HG03439 (cell line): ENCODE measurements at regions not wholly inside any gene's neighbourhood (a gene's known extent, or its start where the extent isn't known, plus 50 kb on each side); places are given as distances from the start of the nearest gene placed in this dataset.

Experiments
- ATAC-seq: cut with Tn5 transposase; IDR thresholded peaks from one replicate; pipeline ENCODE4 v1.9.1; 2021; ENCODE audit warnings: mild to moderate bottlenecking, moderate library complexity; ENCODE audit not compliant: unreplicated experiment

DNA sequence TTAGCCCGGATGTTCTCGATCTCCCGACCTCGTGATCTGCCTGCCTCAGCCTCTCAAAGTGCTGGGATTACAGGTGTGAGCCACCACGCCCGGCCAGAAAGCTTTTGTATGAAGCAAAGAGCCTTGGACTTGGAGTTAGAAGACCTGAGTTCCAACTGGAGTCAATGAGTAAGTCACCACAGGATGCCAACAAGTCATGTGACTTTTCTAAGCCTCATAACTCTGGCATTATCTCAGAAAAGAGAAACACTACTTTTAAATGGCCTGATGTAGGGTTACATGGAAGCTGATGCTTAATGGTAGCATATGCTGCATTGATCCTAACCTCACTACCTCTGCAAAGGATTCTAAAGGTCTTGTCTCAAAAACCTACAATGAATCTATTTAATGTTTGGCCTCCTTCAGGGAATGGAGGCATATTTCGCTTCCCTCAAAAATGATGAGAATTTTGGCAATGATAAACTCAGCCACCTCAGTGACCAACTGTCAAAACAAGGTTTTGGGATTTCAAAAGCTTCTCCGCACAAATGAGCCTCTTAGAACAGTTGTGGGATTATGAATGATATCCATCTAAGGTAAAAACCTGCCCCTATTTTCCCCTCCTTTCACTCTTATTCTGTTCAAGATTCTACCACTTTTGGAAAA is 236.8 kb downstream of the ACTL7B start:
- ATAC-seq = no peak

DNA sequence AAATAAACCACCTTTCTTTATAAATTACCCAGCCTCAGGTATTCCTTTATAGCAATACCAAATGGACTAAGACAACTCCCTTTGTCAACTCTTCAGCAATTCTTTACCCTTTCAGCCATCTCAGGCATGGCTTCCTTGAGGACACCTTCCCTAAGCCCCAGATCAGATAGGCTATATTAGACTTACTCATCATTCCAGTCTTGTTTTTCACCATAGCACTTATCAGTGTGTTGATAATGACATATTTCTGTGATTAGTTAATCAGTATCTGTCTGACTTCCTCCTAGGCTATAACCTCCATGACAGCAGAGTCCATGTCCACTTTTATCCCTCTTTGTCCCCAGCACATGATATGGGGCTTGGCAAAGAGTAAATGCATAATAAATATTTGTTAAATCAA is 238.1 kb downstream of the ACTL7B start:
- no peak for ATAC-seq

DNA sequence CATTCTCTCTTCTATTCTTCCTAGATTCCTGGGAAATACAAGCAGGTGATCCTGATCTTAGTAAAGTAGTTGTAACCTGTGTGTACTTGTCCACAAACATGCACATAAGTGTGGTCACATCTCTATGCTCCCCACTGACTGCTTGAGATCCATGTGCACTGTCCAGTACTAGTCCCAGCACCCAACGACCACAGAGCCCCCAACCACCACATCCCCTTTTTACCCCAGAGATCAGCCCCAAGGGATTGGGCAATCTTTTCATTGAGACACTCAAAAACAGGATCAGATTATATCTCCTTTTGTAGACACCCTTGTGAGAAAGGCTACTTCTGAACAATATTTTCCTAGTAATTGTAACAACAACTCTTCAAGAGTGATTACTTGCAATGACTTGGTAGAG is 240.6 kb downstream of the ACTL7B start:
- no peak for ATAC-seq

DNA sequence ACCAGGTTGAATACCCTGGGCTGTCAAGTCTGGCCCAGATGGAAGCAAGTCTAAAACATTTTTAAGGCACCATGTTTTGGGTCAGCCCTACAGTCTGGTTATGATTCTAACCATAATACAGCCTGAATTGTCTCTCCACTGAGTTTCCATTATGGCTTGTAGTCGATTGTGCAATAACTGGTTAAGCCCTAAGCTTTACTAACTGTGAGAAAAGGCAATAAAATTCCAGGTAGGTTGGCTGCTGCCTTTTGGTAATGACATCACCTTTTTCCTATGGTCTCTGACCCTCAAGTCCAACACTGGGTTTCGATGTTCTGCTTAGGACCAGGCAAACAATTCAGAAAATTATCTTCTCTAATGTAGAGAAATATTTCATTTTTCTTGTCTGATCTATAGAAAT is 243.3 kb downstream of the ACTL7B start:
- no peak for ATAC-seq

DNA sequence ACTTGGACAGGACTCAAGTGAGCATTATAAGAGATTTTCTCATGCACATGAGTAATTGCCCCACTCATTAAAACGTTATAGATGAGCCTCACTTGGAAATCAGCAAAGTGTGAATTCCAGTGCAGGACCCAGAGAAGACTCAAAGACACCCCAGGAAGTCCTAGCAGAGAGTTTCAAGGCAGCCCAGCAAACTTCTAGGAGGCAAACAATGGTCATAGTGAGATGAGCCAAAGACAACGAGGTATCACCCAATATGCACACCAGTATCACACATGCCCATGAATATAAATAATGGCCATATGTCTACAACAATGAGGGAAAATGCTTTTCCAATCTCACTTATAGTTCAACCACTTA is 245.9 kb downstream of the ACTL7B start:
- no peak for ATAC-seq

DNA sequence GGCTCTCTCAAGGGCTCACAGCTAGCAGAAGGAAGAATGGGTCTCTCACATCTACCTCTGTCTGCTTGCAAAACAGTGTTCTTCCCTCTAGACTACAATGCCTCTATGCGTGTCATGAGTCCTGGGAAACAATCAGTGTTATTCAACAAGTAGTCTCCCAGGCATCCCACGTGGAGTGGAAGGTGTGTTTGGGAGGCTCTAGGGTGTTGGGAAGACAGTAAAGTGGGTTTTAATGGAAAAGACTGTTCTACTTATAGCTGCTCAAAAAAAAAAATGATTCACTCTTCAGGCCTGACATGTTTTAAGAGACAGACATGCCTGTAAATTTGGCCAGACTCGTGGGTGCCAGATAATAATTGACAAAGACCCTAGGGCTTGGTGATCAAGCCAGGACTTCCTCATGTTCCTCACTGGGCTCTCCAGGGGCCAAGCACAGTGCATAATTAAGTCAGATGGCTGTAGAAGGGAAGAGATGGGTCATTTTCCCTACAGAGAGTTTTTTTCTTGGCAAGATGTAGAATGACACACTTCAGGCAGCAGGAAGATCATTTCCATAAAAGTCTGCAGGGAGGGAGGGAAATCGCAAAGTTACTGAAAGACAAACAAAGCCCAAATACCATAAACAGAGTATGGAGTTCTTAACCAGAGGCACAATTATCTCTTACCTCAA is 246.4 kb downstream of the ACTL7B start:
- no peak for ATAC-seq

DNA sequence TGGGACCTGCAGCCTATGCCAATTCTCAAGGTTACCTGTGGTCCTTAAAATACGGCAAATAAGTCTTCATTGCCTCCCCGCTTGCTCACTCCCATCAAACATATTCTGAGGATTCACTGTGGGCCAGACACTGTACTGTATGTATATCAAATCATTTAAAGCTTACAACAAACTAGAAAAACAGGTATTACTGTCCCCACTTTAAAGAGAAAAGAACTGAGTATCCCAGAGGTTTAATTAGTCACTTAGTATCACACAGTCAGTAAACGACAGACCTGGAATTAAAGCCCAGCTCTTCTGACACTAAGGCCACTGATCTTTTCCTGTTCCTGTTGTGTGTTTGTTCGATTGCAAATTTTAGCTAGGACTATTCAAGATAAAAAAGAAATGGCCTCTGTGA is 248.2 kb downstream of the ACTL7B start:
- no peak for ATAC-seq

DNA sequence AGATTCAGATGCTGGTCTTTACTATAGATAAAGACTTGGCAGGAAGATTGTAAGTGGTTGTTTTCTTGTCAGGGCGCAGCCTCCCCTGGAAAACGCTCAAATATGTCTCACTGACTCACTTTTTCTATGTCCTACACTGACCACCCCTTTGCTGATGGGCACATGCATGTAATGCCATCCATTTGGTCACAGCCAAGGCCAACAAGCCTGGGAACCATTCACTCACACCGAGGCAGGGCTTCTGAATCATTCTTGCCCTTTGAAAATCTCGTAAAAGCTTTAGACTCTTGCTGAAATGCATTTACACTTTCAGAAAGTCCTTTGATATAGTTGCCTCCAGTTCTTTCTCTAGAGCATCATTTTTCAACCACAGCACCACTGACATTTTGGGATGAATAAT is 249.4 kb downstream of the ACTL7B start:
- no peak for ATAC-seq

DNA sequence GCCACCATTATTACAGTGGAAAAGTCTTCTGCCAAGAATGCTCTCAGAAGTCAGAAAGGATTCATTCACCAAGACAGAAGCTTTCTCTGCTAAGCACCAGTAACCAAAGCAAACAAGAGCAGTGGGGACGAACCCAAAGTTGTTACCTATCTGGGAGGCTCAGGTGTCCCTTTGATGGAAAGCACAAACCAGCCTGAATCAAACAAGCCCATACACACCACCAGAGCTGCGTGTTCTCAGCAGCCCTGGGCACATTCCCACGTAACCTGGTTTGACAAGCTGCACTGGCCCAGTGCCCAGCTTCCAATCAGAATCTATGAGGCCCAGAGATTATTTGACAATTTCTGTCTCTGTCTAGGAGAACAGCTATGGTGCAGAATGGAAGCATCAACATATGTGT is 252.6 kb downstream of the ACTL7B start:
- ATAC-seq = no peak

DNA sequence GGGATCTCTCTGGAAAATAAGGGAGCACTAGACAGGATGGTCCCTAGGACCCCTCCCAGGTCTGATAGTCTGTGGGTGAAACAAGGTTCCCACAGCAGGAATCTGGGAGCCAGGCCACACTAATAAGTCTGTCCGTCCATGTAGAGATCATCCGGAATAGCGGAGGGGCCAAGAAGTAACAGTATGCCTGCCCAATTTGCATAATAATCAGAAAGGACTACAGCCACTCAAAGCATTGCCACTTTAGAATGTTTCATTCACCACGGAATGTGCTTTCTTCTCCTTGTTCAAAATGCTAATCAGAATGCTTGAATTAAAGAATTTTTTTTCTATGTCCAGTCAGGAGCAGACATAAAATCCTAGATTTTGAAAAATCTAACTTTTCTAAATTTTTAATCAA is 254.9 kb downstream of the ACTL7B start:
- no peak for ATAC-seq

DNA sequence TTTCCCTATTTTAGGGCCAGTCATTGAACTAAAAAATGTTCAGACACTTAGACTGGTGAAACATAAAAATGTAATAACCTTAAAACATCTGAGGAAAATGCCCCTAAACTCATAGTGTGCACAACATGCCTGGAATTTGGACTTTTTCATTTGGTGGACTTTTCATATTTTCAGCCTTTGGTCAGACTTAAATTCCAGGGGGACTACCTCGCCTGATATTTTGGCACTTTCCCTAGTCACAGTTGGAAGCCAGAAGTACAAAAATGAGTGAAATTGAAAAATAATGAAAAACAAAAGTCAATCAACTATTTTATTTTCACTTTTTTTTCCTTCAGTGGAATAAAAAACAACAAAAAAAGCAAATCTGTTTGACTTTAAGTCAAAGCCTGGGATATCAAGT is 256.2 kb downstream of the ACTL7B start:
- ATAC-seq = no peak

DNA sequence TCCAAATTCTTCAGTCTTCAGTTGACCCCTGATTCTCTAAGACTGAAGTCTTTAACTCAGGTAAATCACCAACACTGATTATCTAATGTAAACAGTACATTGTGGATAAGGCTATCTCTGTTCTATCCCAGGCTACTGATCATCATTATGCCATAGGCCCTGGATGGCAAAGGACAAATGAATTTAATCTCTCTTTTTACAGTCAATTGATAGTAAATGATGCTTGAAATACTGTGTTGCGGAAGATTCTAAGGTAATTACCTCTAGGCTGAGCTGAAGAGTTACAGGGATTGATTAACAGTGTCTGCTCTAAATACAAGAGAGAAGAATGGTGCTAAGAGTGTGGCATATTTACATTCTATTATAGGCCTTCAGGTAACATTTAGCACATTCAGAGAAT is 264.7 kb downstream of the ACTL7B start:
- no peak for ATAC-seq

DNA sequence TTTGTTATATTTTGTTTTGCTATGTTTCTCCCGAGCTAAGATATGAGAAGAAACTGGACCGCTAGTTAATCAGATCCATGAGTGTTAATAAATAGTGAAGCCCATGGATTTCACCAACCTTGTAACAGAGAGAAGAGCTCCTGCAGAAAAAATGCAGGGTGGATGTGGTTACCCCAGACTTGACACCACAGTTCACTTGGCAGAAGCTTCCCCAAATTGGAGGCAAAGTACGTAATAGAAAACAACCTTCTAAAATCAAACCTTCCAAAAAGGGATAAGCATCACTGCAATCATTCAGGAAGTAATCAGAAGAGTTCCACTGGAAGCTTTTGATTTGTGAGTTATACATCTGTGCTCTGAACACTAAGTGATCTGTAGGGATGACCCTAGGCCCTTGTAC is 267.5 kb downstream of the ACTL7B start:
- ATAC-seq = no peak

DNA sequence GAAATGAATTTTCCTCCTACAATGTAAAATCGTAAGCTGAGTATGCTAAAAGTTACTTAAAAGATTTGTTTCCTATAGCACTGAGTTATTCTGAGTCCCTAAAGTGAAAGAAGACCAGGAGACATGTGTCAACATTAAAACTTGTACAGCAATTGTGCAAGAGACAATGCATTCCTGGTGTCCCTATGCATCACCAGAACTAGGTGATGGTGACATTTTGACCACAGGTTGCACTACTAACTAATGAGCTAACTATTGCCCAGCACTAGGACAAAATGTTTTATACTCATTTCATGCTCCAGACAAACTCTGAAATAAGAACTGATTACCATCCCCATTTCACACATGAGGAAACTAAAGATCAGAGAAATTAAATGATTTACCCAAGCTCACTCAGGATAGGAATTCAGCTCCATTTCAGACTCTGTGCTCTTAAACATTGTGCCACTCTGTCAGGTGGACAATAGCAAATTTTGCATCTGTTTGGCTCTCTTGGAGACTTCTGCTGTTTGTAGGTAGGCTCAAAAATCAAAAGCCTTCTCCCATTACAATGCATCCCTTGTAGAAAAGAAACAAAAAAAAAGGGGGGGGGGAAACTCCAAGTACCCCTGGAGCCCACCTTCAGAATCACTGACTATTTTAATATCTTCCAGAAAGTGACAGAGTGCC is 269.2 kb downstream of the ACTL7B start:
- ATAC-seq = no peak

DNA sequence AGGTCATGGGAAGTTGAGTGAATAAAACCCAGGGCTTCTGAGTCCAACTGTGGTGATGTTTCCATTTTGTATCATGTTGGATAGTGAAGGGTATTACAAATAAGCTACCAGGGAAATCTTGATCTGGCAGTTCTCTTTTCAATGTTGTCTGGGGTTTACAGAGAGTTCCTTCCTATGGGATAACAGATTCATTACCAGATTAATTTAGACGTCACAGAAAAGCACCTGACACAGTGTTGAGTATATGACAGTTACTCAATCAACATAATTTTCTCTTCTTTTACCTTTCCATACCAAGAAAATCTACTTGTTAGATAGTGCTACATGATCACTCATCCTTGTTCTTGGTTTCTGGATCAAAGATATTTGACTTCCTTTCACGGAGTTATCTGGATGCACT is 270.9 kb downstream of the ACTL7B start:
- ATAC-seq = no peak

DNA sequence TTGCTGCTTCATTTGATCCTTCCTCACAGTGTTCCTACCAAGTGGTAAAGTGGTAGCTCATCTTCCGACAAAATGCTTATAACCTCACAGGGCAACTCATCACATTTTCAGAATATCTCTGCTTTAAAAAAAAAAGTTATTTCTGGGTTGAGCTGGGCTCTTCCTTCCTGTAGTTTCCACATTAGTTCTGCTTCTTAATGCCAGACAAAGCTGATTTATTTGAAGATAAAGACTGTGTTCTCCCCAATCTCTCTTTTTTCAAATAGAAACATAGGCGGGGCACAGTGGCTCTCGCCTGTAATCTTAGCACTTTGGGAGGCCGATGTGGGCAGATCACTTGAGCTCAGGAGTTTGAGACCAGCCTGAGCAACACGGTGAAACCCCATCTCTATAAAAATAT is 273.1 kb downstream of the ACTL7B start:
- ATAC-seq = no peak

DNA sequence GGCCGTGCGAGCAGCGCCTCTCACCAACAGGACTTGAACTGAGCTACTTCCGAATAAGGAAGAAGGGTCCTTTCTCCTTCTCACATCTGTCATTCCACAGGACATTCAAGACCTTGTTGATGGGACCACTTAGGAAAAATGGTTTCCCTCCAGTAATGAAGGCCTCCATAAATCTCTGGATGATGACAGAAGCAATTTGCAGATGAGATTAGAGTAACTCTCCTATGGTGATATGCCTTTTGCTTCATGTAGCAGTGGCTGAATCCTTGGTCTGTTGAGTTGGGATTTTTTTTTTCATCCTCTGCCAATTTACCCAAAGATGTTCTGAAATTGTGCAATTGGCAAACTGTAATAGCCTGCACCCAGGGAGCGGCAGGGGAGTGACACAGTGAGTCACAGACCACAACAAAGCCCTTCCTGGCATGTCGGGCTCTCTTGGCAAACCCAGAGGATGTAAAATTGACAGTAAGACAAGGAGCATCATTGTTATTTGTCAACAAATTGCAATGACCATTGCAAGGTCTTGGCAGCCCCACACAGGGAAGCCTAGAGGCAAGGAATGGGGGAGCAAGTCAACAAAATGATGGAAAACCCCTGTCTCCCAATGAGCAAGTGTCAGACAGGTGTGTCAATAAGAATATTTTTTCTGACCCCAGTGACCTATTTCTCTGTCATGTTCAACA is 275.9 kb downstream of the ACTL7B start:
- ATAC-seq = no peak

DNA sequence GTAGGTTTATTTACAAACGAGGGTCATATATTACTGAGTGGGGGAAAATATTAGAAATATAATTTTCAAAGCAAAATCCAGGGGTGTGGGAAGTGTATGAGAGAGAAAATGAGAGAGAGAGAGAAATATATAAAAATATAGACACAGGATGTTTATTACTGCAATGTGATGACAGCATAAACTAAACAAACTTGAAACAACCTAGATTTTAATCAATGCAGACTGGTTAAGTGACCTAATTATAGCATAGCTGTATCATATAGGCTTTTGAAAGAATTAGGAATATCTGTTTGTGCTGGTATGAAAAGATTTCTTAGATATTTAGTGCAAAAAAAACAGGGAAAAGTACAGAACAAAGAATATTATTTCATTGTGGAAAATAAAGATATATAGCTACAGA is 280.5 kb downstream of the ACTL7B start:
- ATAC-seq = no peak

DNA sequence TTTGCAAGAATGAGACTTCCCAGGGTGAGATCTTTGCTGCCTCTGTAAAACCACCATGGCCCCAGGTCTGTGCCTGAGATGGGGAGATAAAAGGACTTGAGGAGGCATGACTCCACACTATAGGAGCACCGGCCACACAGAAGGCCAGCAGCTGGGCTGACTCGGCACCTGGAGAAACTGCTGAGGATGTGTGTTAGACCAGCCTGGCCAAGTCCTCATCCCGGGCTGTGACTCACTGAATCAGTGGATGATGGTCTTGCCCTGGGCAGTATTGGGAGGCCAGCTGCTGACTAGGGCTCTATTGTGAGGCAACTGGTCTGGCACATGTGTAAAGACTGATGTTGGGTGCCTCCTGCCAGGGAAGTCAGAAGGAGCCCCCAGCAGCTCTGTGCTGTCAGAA is 286.2 kb downstream of the ACTL7B start:
- no peak for ATAC-seq

DNA sequence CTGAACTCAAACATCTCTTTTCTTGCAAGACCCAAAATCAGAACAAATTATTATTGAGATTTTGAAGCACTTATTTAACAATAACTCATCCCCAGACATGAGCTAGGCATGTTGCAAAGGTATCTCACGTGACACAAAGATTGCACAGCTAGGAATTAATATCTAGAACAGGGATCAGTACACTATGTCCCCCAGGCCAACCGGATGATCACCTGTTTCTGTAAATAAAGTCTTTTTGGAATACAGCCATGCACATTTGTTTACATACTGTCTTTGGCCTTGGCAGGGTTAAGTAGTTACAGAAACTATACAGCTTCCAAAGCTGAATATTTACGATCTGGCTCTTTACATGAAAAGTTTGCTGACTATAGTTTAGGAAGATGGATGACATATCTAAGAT is 287.7 kb downstream of the ACTL7B start:
- no peak for ATAC-seq

DNA sequence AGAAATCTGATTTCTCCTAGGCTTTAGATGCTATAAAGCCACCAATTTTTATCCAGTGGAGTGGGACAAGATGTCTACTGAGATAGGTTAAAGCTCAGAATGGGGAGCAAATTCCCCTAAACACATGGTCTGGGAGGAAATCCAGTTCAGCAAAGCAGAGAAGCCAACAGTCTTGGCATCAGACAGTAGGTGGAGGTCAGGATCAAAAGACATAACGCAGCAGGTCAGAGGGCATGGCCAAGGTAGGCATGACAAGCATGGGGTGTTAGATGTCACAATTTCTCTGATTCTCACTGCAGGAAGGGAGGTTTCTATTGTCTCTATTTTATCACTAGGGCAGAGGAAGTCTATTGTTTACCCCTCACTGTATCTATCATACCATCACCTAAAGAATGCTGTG is 288.2 kb downstream of the ACTL7B start:
- ATAC-seq = no peak
